Pancreas (tissue), 10 donors: ENCODE measurements at regions not wholly inside any gene's neighbourhood (a gene's known extent, or its start where the extent isn't known, plus 50 kb on each side); places are given as distances from the start of the nearest gene placed in this dataset.

ENCODE experiments used
- ATAC-seq, 4 donors: fragments of 200-7000 bp; cut with Tn5 transposase; one replicate each; pipeline versions ENCODE4 v1.8.0 to v1.9.1; 2020; ENCODE audit warnings: mild to moderate bottlenecking in 4 of 4, moderate library complexity in 4 of 4
- DNase-seq, 6 donors: peaks; one replicate each; pipeline ENCODE4 v3.0.0-alpha.2; 2020
- FAIRE-seq: peaks from 2 replicates; lab custom pipeline; 2012; peaks lifted over from hg19 to GRCh38; lab: Jason Lieb, UNC
- H3K27ac ChIP-seq, 4 donors: fragments of 200-600 bp; sonication (generic); 1 replicate in 3 of 4; 2 replicates in 1 of 4; pipeline versions ENCODE4 v1.5.0 to v1.8.0; 2020
- H3K27me3 ChIP-seq, 4 donors: fragments of 200-600 bp; one replicate each; pipeline ENCODE4 v1.8.0; 2021
- H3K36me3 ChIP-seq, 3 donors: fragments of 200-600 bp; sonication (generic) in 1 of 3; one replicate each; pipeline versions ENCODE4 v1.5.0 to v1.8.0; 2020 to 2021
- H3K4me1 ChIP-seq, 3 donors: fragments of 200-600 bp; one replicate each; pipeline ENCODE4 v1.8.0; 2021
- H3K4me3 ChIP-seq, 4 donors: fragments of 200-600 bp; sonication (generic) in 2 of 4; one replicate each; pipeline versions ENCODE4 v1.5.0 to v1.8.0; 2020 to 2021
- H3K9me3 ChIP-seq, 4 donors: fragments of 200-600 bp; one replicate each; pipeline ENCODE4 v1.8.0; 2021
- CTCF ChIP-seq, 4 donors: fragments of 200-600 bp; sonication (generic) in 3 of 4; IDR thresholded peaks; one replicate each; pipeline versions ENCODE4 v1.5.0 to v1.8.0; 2021; ENCODE audit warnings: antibody characterized with exemption in 4 of 4
- WGBS, 2 donors: extraction: QIAGEN DNeasy Blood & Tissue Kit; methylation state at CpG; one replicate each; pipeline ENCODE4 v1.1.7; 2013; 5-methylcytosine and 5-hydroxymethylcytosine counted together
- intact Hi-C, 3 donors: fragments of 100-400 bp; cut with DNase I; formaldehyde crosslinking; loops; one replicate each; pipeline versions ENCODE4 v1.11.1 to v1.14.2; 2022
- donor health status: healthy with polysubstance abuse.
- donor health status: DM: no; HTN: no; CAD: no; lungs with moderate emphysema.
- donor health status: DM: no; HTN: no; CAD: no.
- donor health status: control.
- donor health status: control.
- donor health status: Bipolar disorder and iron deficiency.
- donor health status: DM: yes; HTN: yes; CAD: no.
- donor health status: DM: no; HTN: no; CAD: no.
- donor health status: DM: no; HTN: no; CAD: no.
- donor health status: DM: yes; HTN: yes; CAD: no.

- ATAC-seq (peak; percentile 82 to 98 (median 94)), DNase-seq (peak; percentile 31 to 71 (median 44)), FAIRE-seq (peak; percentile 9)
- no peaks in the 10 kb centered on the region for H3K36me3 ChIP-seq
- no peaks in the 10 kb centered on the region for H3K27me3 ChIP-seq
- peak; percentile 74 to 90 (median 85) for TF ChIP-seq CTCF (IDR thresholded peaks at IDR 0.05)
- no peak overlapping the region for H3K4me3 ChIP-seq
- no peaks in the 10 kb centered on the region for H3K9me3 ChIP-seq
- WGBS, 2 donors, result 7 to 8% methylated on average over 7 of the region's 7 CpGs
- H3K27ac ChIP-seq, result no peak overlapping the region
- H3K4me1 ChIP-seq, result peaks cover 0 to 13% (median 8%) of the 10 kb centered on the region in 3 donors
- intact Hi-C loops, result loop anchor here in 1 of 3 donors (5.0 to 10.0 kb wide), 2 partner anchors 88 to 220 kb away; partner anchors contain the start of gene MAP2
Measured at GRCh38 chr2:209334188-209335017, 89.4 kb upstream of the MAP2 start.

GRCh38 chr2:209340522-209340921, 83.3 kb upstream of the MAP2 start:
- Histone ChIP-seq H3K4me3 (no peak overlapping the region), H3K9me3 (no peaks in the 10 kb centered on the region), H3K27ac (no peak overlapping the region), H3K4me1 (no peaks in the 10 kb centered on the region), H3K27me3 (no peaks in the 10 kb centered on the region), H3K36me3 (no peaks in the 10 kb centered on the region)
- ATAC-seq (no peak), FAIRE-seq (no peak), DNase-seq (no peak)
- WGBS, 2 donors, result 21 to 23% methylated on average over 2 of the region's 2 CpGs
- TF ChIP-seq CTCF (IDR thresholded peaks at IDR 0.05), result no peak
- intact Hi-C loops, result loop anchor here in 2 of 3 donors (10.0 kb wide), 2 partner anchors 224 to 234 kb away; no protein-coding TSS in a partner anchor

- no peak for ATAC-seq
- no peak overlapping the region for H3K27ac ChIP-seq
- H3K4me3 ChIP-seq, result no peak overlapping the region
- H3K9me3 ChIP-seq, result no peaks in the 10 kb centered on the region
- no peak for FAIRE-seq
- H3K4me1 ChIP-seq, result no peaks in the 10 kb centered on the region
- no peak for DNase-seq
- no peaks in the 10 kb centered on the region for H3K36me3 ChIP-seq
- H3K27me3 ChIP-seq, result no peaks in the 10 kb centered on the region
- TF ChIP-seq CTCF (IDR thresholded peaks at IDR 0.05), result no peak
- 47 to 59% methylated on average over 3 of the region's 3 CpGs for WGBS, 2 donors
- intact Hi-C loops, result loop anchor here in 2 of 3 donors (10.0 kb wide), 2 partner anchors 220 to 230 kb away; no protein-coding TSS in a partner anchor
Measured at GRCh38 chr2:209344349-209344748, 79.5 kb upstream of the MAP2 start.

DNA sequence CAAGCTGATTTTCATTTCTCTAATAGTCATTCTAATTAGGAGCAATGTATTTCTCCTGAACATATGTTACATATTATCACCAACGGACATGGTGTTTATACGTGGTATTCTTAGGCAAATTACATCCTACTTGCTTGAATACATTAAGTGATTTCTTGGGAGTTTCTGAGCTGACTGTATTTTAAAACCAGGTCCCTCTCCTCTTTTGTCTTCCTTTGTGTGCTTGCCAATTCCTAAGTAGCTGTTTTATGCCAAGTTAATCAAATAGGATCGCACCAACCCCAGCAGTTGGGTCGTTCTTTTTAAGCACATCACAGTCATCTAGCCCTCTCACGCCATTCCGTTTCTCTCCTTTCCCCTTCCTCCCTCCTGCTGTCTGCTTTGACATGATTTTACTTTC, 75.4 kb upstream of the MAP2 start:
- no peaks in the 10 kb centered on the region for H3K36me3 ChIP-seq
- no peak for DNase-seq
- H3K4me1 ChIP-seq, result no peaks in the 10 kb centered on the region
- FAIRE-seq, result no peak
- H3K9me3 ChIP-seq, result no peaks in the 10 kb centered on the region
- no peak overlapping the region for H3K4me3 ChIP-seq
- TF ChIP-seq CTCF (IDR thresholded peaks at IDR 0.05), result no peak
- no peak overlapping the region for H3K27ac ChIP-seq
- ATAC-seq, result no peak
- H3K27me3 ChIP-seq, result no peaks in the 10 kb centered on the region
- 44 to 67% methylated on average over 6 of the region's 6 CpGs for WGBS, 2 donors
- intact Hi-C loops, result loop anchor here in 2 of 3 donors (10.0 kb wide), 2 partner anchors 216 to 226 kb away; no protein-coding TSS in a partner anchor

- no peak for DNase-seq
- 55 to 65% methylated on average over 3 of the region's 3 CpGs for WGBS, 2 donors
- intact Hi-C loops, result no loop called here
- Histone ChIP-seq H3K36me3 (no peaks in the 10 kb centered on the region), H3K27ac (no peak overlapping the region), H3K4me3 (no peak overlapping the region), H3K4me1 (no peaks in the 10 kb centered on the region), H3K9me3 (no peaks in the 10 kb centered on the region), H3K27me3 (no peaks in the 10 kb centered on the region)
- ATAC-seq, result no peak
- FAIRE-seq, result no peak
- no peak for TF ChIP-seq CTCF (IDR thresholded peaks at IDR 0.05)
Measured at GRCh38 chr2:209351636-209352035, 72.2 kb upstream of the MAP2 start.
